NCI-H2081 (cell line): ENCODE measurements at regions not wholly inside any gene's neighbourhood (a gene's known extent, or its start where the extent isn't known, plus 50 kb on each side); places are given as distances from the start of the nearest gene placed in this dataset.

Source experiments
- DNase-seq, 2 experiments: peaks; one replicate each; lab custom pipeline; 2025; lab: John Stamatoyannopoulos, UW

- DNase-seq = no peak
These were observed 61.2 kb downstream of the KLF6 start for GRCh38 chr10:3723766-3724165.

- DNase-seq = no peak
These were observed 64.6 kb downstream of the KLF6 start for GRCh38 chr10:3720228-3721019.

- no peak for DNase-seq
These were observed 65.8 kb downstream of the KLF6 start for GRCh38 chr10:3719024-3719843.

- DNase-seq = no peak
These were observed 68.9 kb downstream of the KLF6 start for GRCh38 chr10:3716093-3716492.

- no peak for DNase-seq
These were observed 70.0 kb downstream of the KLF6 start for GRCh38 chr10:3714967-3715366.

- no peak for DNase-seq
These were observed 70.5 kb downstream of the KLF6 start for GRCh38 chr10:3714531-3714930.

GRCh38 chr10:3712707-3713106, 72.3 kb downstream of the KLF6 start:
- no peak for DNase-seq

GRCh38 chr10:3711918-3712317, 73.1 kb downstream of the KLF6 start:
- DNase-seq = no peak

- DNase-seq = no peak
These were observed 74.2 kb downstream of the KLF6 start for GRCh38 chr10:3710764-3711163.

- DNase-seq = no peak
These were observed 75.5 kb downstream of the KLF6 start for GRCh38 chr10:3709456-3710060.

- DNase-seq = no peak
These were observed 76.2 kb downstream of the KLF6 start for GRCh38 chr10:3708852-3709251.

- no peak for DNase-seq
These were observed 80.3 kb downstream of the KLF6 start for GRCh38 chr10:3704565-3705325.

- no peak for DNase-seq
These were observed 82.4 kb downstream of the KLF6 start for GRCh38 chr10:3702569-3702968.

GRCh38 chr10:3702056-3702546, 82.9 kb downstream of the KLF6 start:
- no peak for DNase-seq

GRCh38 chr10:3701491-3701890, 83.5 kb downstream of the KLF6 start:
- DNase-seq = no peak

- no peak for DNase-seq
These were observed 84.4 kb downstream of the KLF6 start for GRCh38 chr10:3700531-3701076.

- no peak for DNase-seq
These were observed 85.1 kb downstream of the KLF6 start for GRCh38 chr10:3699916-3700315.

GRCh38 chr10:3698312-3698711, 86.7 kb downstream of the KLF6 start:
- no peak for DNase-seq

GRCh38 chr10:3693698-3694080, 91.3 kb downstream of the KLF6 start:
- DNase-seq = no peak

- no peak for DNase-seq
These were observed 91.8 kb downstream of the KLF6 start for GRCh38 chr10:3693022-3693697.

GRCh38 chr10:3692387-3692999, 92.5 kb downstream of the KLF6 start:
- DNase-seq = no peak
